SK-N-MC (cell line): ENCODE measurements at regions not wholly inside any gene's neighbourhood (a gene's known extent, or its start where the extent isn't known, plus 50 kb on each side); places are given as distances from the start of the nearest gene placed in this dataset.

Experiments
- EZH2 ChIP-seq: fragments of 200-600 bp; sonication (generic); IDR thresholded peaks from one replicate; pipeline ENCODE4 v1.6.1; 2017; ENCODE audit warnings: antibody characterized with exemption
- POLR2AphosphoS5 ChIP-seq: IDR thresholded peaks from 2 replicates; pipeline ENCODE4 v1.6.1; 2012; ENCODE audit warnings: mild to moderate bottlenecking, low read depth, low read length, borderline replicate concordance

GRCh38 chr21:22128671-22129070 is 1130.5 kb downstream of the NCAM2 start:
- TF ChIP-seq EZH2 (no peak), POLR2AphosphoS5 (no peak)
